Endodermal cell (in vitro differentiated cells): ENCODE measurements at regions not wholly inside any gene's neighbourhood (a gene's known extent, or its start where the extent isn't known, plus 50 kb on each side); places are given as distances from the start of the nearest gene placed in this dataset.

ENCODE experiments used
- DNase-seq: peaks from one replicate; pipeline ENCODE4 v3.0.0-alpha.2; 2017
- H3K27ac ChIP-seq: 2 replicates; pipeline ENCODE4 v1.5.1; 2013; ENCODE audit warnings: mild to moderate bottlenecking, low read depth, low read length, moderate library complexity
- H3K27me3 ChIP-seq: 2 replicates; pipeline ENCODE4 v1.6.1; 2013; ENCODE audit warnings: mild to moderate bottlenecking, low read length, moderate library complexity; ENCODE audit not compliant: insufficient read depth, control insufficient read depth, poor library complexity, severe bottlenecking
- H3K36me3 ChIP-seq: 2 replicates; pipeline ENCODE4 v1.7.0; 2013; ENCODE audit warnings: mild to moderate bottlenecking, low read length, moderate library complexity; ENCODE audit not compliant: control insufficient read depth, insufficient read depth
- H3K4me1 ChIP-seq: one replicate; pipeline ENCODE4 v1.7.0; 2013; ENCODE audit warnings: low read length; ENCODE audit not compliant: control insufficient read depth, insufficient read depth
- H3K4me3 ChIP-seq: 2 replicates; pipeline ENCODE4 v1.5.1; 2013; ENCODE audit warnings: mild to moderate bottlenecking, low read length, moderate library complexity
- H3K9ac ChIP-seq: 2 replicates; pipeline ENCODE4 v1.6.1; 2013; ENCODE audit warnings: mild to moderate bottlenecking, low read length, moderate library complexity; ENCODE audit not compliant: poor library complexity, severe bottlenecking; ENCODE audit errors: extremely low read depth
- H3K9me3 ChIP-seq: 2 replicates; pipeline ENCODE4 v1.6.1; 2013; ENCODE audit warnings: mild to moderate bottlenecking, low read length, moderate library complexity; ENCODE audit not compliant: control insufficient read depth
- H3K27ac Mint-ChIP-seq: 2 replicates; pipeline ENCODE4 v1.8.0; 2020; ENCODE audit warnings: mixed read lengths
- H3K27me3 Mint-ChIP-seq: 2 replicates; pipeline ENCODE4 v1.8.0; 2021; ENCODE audit warnings: mild to moderate bottlenecking, mixed read lengths; ENCODE audit not compliant: insufficient read depth
- H3K36me3 Mint-ChIP-seq: 2 replicates; pipeline ENCODE4 v1.8.0; 2020; ENCODE audit warnings: low read depth, mixed read lengths
- H3K4me1 Mint-ChIP-seq: 2 replicates; pipeline ENCODE4 v1.8.0; 2020; ENCODE audit warnings: mixed read lengths
- H3K4me3 Mint-ChIP-seq: 2 replicates; pipeline ENCODE4 v1.8.0; 2020; ENCODE audit warnings: mild to moderate bottlenecking, moderate library complexity, mixed read lengths
- H3K9me3 Mint-ChIP-seq: 2 replicates; pipeline ENCODE4 v1.8.0; 2020; ENCODE audit warnings: mild to moderate bottlenecking, mixed read lengths
- CTCF ChIP-seq: fragments of 200-600 bp; sonication (generic); conservative IDR thresholded peaks from 2 replicates; pipeline ENCODE4 v1.5.0; 2021; ENCODE audit warnings: antibody characterized with exemption, mild to moderate bottlenecking
- WGBS, 2 experiments: methylation state at CpG; one replicate each; pipeline versions ENCODE4 v1.1.5 to v1.1.7; 2013; ENCODE audit warnings: missing lambda C conversion rate in 2 of 2, mixed read lengths in 1 of 2; ENCODE audit not compliant: insufficient coverage in 1 of 2, insufficient read length in 1 of 2; 5-methylcytosine and 5-hydroxymethylcytosine counted together

- TF ChIP-seq CTCF, result no peak
- Mint-ChIP-seq H3K9me3 (no peaks in the 10 kb centered on the region), H3K4me1 (no peaks in the 10 kb centered on the region), H3K27ac (no peak overlapping the region), H3K4me3 (no peak overlapping the region), H3K27me3 (no peaks in the 10 kb centered on the region), H3K36me3 (no peaks in the 10 kb centered on the region)
- Histone ChIP-seq H3K9me3 (peaks cover 7% of the 10 kb centered on the region), H3K27me3 (no peaks in the 10 kb centered on the region), H3K36me3 (no peaks in the 10 kb centered on the region), H3K27ac (no peak overlapping the region), H3K4me3 (no peak overlapping the region), H3K9ac (no peak overlapping the region), H3K4me1 (no peaks in the 10 kb centered on the region)
- no peak for DNase-seq
- 92 to 95% methylated on average over 2 of the region's 2 CpGs for WGBS, 2 experiments
Observed at GRCh38 chr1:115402753-115403184, 64.7 kb upstream of the NGF start.

GRCh38 chr1:115401676-115402075 lies 63.6 kb upstream of the NGF start:
- no peaks in the 10 kb centered on the region for H3K4me1 ChIP-seq
- no peaks in the 10 kb centered on the region for H3K36me3 Mint-ChIP-seq
- H3K4me3 Mint-ChIP-seq, result no peak overlapping the region
- no peak overlapping the region for H3K9ac ChIP-seq
- no peaks in the 10 kb centered on the region for H3K9me3 Mint-ChIP-seq
- H3K4me3 ChIP-seq, result no peak overlapping the region
- no peaks in the 10 kb centered on the region for H3K4me1 Mint-ChIP-seq
- no peak for TF ChIP-seq CTCF
- peaks cover 6% of the 10 kb centered on the region for H3K9me3 ChIP-seq
- no peaks in the 10 kb centered on the region for H3K27me3 Mint-ChIP-seq
- no peaks in the 10 kb centered on the region for H3K27me3 ChIP-seq
- no peaks in the 10 kb centered on the region for H3K36me3 ChIP-seq
- no peak for DNase-seq
- 67 to 83% methylated on average over 1 of the region's 1 CpG for WGBS, 2 experiments
- H3K27ac ChIP-seq, result no peak overlapping the region
- no peak overlapping the region for H3K27ac Mint-ChIP-seq

- Histone ChIP-seq H3K4me1 (no peaks in the 10 kb centered on the region), H3K27ac (no peak overlapping the region), H3K27me3 (no peaks in the 10 kb centered on the region), H3K4me3 (no peak overlapping the region), H3K9ac (no peak overlapping the region), H3K9me3 (no peaks in the 10 kb centered on the region), H3K36me3 (no peaks in the 10 kb centered on the region)
- no peak for DNase-seq
- TF ChIP-seq CTCF, result no peak
- no peak overlapping the region for H3K27ac Mint-ChIP-seq
- no peaks in the 10 kb centered on the region for H3K36me3 Mint-ChIP-seq
- H3K27me3 Mint-ChIP-seq, result no peaks in the 10 kb centered on the region
- no peak overlapping the region for H3K4me3 Mint-ChIP-seq
- WGBS, 2 experiments, result 95% methylated on average over 1 of the region's 1 CpG; no CpG with 5 or more reads in 1 of the 2 experiments
- peaks cover 4% of the 10 kb centered on the region for H3K9me3 Mint-ChIP-seq
- H3K4me1 Mint-ChIP-seq, result no peaks in the 10 kb centered on the region
Observed at GRCh38 chr1:115400891-115401290, 62.8 kb upstream of the NGF start.
